Endodermal cell (in vitro differentiated cells): ENCODE measurements at regions not wholly inside any gene's neighbourhood (a gene's known extent, or its start where the extent isn't known, plus 50 kb on each side); places are given as distances from the start of the nearest gene placed in this dataset.

Experiments used
- DNase-seq: peaks from one replicate; pipeline ENCODE4 v3.0.0-alpha.2; 2017
- H3K27ac ChIP-seq: 2 replicates; pipeline ENCODE4 v1.5.1; 2013; ENCODE audit warnings: mild to moderate bottlenecking, low read depth, low read length, moderate library complexity
- H3K27me3 ChIP-seq: 2 replicates; pipeline ENCODE4 v1.6.1; 2013; ENCODE audit warnings: mild to moderate bottlenecking, low read length, moderate library complexity; ENCODE audit not compliant: insufficient read depth, control insufficient read depth, poor library complexity, severe bottlenecking
- H3K36me3 ChIP-seq: 2 replicates; pipeline ENCODE4 v1.7.0; 2013; ENCODE audit warnings: mild to moderate bottlenecking, low read length, moderate library complexity; ENCODE audit not compliant: control insufficient read depth, insufficient read depth
- H3K4me1 ChIP-seq: one replicate; pipeline ENCODE4 v1.7.0; 2013; ENCODE audit warnings: low read length; ENCODE audit not compliant: control insufficient read depth, insufficient read depth
- H3K4me3 ChIP-seq: 2 replicates; pipeline ENCODE4 v1.5.1; 2013; ENCODE audit warnings: mild to moderate bottlenecking, low read length, moderate library complexity
- H3K9ac ChIP-seq: 2 replicates; pipeline ENCODE4 v1.6.1; 2013; ENCODE audit warnings: mild to moderate bottlenecking, low read length, moderate library complexity; ENCODE audit not compliant: poor library complexity, severe bottlenecking; ENCODE audit errors: extremely low read depth
- H3K9me3 ChIP-seq: 2 replicates; pipeline ENCODE4 v1.6.1; 2013; ENCODE audit warnings: mild to moderate bottlenecking, low read length, moderate library complexity; ENCODE audit not compliant: control insufficient read depth
- H3K27ac Mint-ChIP-seq: 2 replicates; pipeline ENCODE4 v1.8.0; 2020; ENCODE audit warnings: mixed read lengths
- H3K27me3 Mint-ChIP-seq: 2 replicates; pipeline ENCODE4 v1.8.0; 2021; ENCODE audit warnings: mild to moderate bottlenecking, mixed read lengths; ENCODE audit not compliant: insufficient read depth
- H3K36me3 Mint-ChIP-seq: 2 replicates; pipeline ENCODE4 v1.8.0; 2020; ENCODE audit warnings: low read depth, mixed read lengths
- H3K4me1 Mint-ChIP-seq: 2 replicates; pipeline ENCODE4 v1.8.0; 2020; ENCODE audit warnings: mixed read lengths
- H3K4me3 Mint-ChIP-seq: 2 replicates; pipeline ENCODE4 v1.8.0; 2020; ENCODE audit warnings: mild to moderate bottlenecking, moderate library complexity, mixed read lengths
- H3K9me3 Mint-ChIP-seq: 2 replicates; pipeline ENCODE4 v1.8.0; 2020; ENCODE audit warnings: mild to moderate bottlenecking, mixed read lengths
- CTCF ChIP-seq: fragments of 200-600 bp; sonication (generic); conservative IDR thresholded peaks from 2 replicates; pipeline ENCODE4 v1.5.0; 2021; ENCODE audit warnings: antibody characterized with exemption, mild to moderate bottlenecking
- WGBS, 2 experiments: methylation state at CpG; one replicate each; pipeline versions ENCODE4 v1.1.5 to v1.1.7; 2013; ENCODE audit warnings: missing lambda C conversion rate in 2 of 2, mixed read lengths in 1 of 2; ENCODE audit not compliant: insufficient coverage in 1 of 2, insufficient read length in 1 of 2; 5-methylcytosine and 5-hydroxymethylcytosine counted together

GRCh38 chrX:150157291-150157690 is 205.8 kb upstream of the MAMLD1 start:
- H3K27ac ChIP-seq, result no peak overlapping the region
- H3K27me3 ChIP-seq, result no peaks in the 10 kb centered on the region
- WGBS, 2 experiments, result 92 to 100% methylated on average over 1 to 2 of the region's 2 CpGs
- Mint-ChIP-seq H3K36me3 (no peaks in the 10 kb centered on the region), H3K27me3 (peaks cover 3% of the 10 kb centered on the region), H3K27ac (no peak overlapping the region), H3K9me3 (peaks cover 65% of the 10 kb centered on the region), H3K4me1 (no peaks in the 10 kb centered on the region), H3K4me3 (no peak overlapping the region)
- H3K4me3 ChIP-seq, result no peak overlapping the region
- peak; percentile 13 for DNase-seq
- TF ChIP-seq CTCF, result no peak
- no peaks in the 10 kb centered on the region for H3K4me1 ChIP-seq
- no peak overlapping the region for H3K9ac ChIP-seq
- H3K9me3 ChIP-seq, result no peaks in the 10 kb centered on the region
- H3K36me3 ChIP-seq, result no peaks in the 10 kb centered on the region

GRCh38 chrX:150158554-150159332 is 204.4 kb upstream of the MAMLD1 start:
- Histone ChIP-seq H3K4me3 (no peak overlapping the region), H3K4me1 (no peaks in the 10 kb centered on the region), H3K27ac (no peak overlapping the region), H3K9me3 (no peaks in the 10 kb centered on the region), H3K27me3 (no peaks in the 10 kb centered on the region), H3K9ac (no peak overlapping the region), H3K36me3 (no peaks in the 10 kb centered on the region)
- H3K27ac Mint-ChIP-seq, result no peak overlapping the region
- no peak for TF ChIP-seq CTCF
- no peaks in the 10 kb centered on the region for H3K36me3 Mint-ChIP-seq
- H3K4me1 Mint-ChIP-seq, result no peaks in the 10 kb centered on the region
- H3K4me3 Mint-ChIP-seq, result no peak overlapping the region
- peaks cover 2% of the 10 kb centered on the region for H3K27me3 Mint-ChIP-seq
- DNase-seq, result peak; percentile 12
- 88% methylated on average over 9 of the region's 9 CpGs; no CpG with 5 or more reads in 1 of the 2 experiments for WGBS, 2 experiments
- H3K9me3 Mint-ChIP-seq, result peaks cover 67% of the 10 kb centered on the region

- Histone ChIP-seq H3K9ac (no peak overlapping the region), H3K9me3 (no peaks in the 10 kb centered on the region), H3K4me3 (no peak overlapping the region), H3K4me1 (no peaks in the 10 kb centered on the region), H3K36me3 (no peaks in the 10 kb centered on the region), H3K27me3 (no peaks in the 10 kb centered on the region), H3K27ac (no peak overlapping the region)
- Mint-ChIP-seq H3K27ac (no peak overlapping the region), H3K36me3 (no peaks in the 10 kb centered on the region), H3K4me1 (no peaks in the 10 kb centered on the region), H3K27me3 (peaks cover 1% of the 10 kb centered on the region), H3K4me3 (no peak overlapping the region), H3K9me3 (peaks cover 69% of the 10 kb centered on the region)
- DNase-seq, result no peak
- no peak for TF ChIP-seq CTCF
- 95 to 100% methylated on average over 2 to 3 of the region's 3 CpGs for WGBS, 2 experiments
These were observed 203.6 kb upstream of the MAMLD1 start for GRCh38 chrX:150159537-150159936.
